Testis (tissue), 2 donors: ENCODE measurements at regions not wholly inside any gene's neighbourhood (a gene's known extent, or its start where the extent isn't known, plus 50 kb on each side); places are given as distances from the start of the nearest gene placed in this dataset.

ENCODE experiments used
- POLR2A ChIP-seq: fragments of 450-650 bp; IDR thresholded peaks from one replicate; pipeline ENCODE4 v1.6.1; 2017; ENCODE audit warnings: antibody characterized with exemption, mild to moderate bottlenecking, moderate library complexity
- TF ChIP-seq, protein P1 (sequence below), 3 experiments: fragments of 450-650 bp in 2 of 3; fragments of 200-600 bp in 1 of 3; sonication (generic) in 1 of 3; IDR thresholded peaks; one replicate each; pipeline ENCODE4 v1.5.1; 2016 to 2019; ENCODE audit warnings: antibody characterized with exemption in 3 of 3, mild to moderate bottlenecking in 2 of 3, moderate library complexity in 1 of 3

DNA sequence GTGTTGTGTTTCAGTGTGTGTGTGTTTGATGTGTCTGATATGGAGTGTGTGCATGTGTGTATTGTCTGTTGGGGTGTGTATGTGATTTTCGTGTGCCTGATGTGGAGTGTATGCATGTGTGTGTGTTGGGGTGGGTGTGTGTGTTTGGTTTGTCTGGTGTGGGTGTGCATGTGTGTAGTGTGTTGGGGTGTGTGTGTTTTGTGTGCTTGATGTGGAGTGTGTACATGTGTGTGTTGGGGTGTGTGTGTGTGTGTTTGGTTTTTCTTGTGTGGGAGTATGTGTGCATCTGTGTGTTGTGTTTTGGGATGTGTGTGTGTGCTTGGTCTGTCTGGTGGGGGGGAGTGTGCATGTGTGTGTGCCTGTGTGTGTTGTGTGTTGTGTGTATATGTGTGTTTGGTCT lies 247.4 kb upstream of the ST6GAL2 start:
- TF ChIP-seq, protein P1, sequence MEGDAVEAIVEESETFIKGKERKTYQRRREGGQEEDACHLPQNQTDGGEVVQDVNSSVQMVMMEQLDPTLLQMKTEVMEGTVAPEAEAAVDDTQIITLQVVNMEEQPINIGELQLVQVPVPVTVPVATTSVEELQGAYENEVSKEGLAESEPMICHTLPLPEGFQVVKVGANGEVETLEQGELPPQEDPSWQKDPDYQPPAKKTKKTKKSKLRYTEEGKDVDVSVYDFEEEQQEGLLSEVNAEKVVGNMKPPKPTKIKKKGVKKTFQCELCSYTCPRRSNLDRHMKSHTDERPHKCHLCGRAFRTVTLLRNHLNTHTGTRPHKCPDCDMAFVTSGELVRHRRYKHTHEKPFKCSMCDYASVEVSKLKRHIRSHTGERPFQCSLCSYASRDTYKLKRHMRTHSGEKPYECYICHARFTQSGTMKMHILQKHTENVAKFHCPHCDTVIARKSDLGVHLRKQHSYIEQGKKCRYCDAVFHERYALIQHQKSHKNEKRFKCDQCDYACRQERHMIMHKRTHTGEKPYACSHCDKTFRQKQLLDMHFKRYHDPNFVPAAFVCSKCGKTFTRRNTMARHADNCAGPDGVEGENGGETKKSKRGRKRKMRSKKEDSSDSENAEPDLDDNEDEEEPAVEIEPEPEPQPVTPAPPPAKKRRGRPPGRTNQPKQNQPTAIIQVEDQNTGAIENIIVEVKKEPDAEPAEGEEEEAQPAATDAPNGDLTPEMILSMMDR (IDR thresholded peaks at IDR 0.05): no peak
- TF ChIP-seq POLR2A: no peak
